SH-SY5Y (cell line): ENCODE measurements at regions not wholly inside any gene's neighbourhood (a gene's known extent, or its start where the extent isn't known, plus 50 kb on each side); places are given as distances from the start of the nearest gene placed in this dataset.

Experiments
- GATA2 ChIP-seq: IDR thresholded peaks from 2 replicates; pipeline ENCODE4 v1.6.1; 2011; ENCODE audit warnings: mild to moderate bottlenecking, low read depth, low read length
- GATA3 ChIP-seq: IDR thresholded peaks from 2 replicates; pipeline ENCODE4 v1.6.1; 2011; ENCODE audit warnings: low read depth, mild to moderate bottlenecking, low read length, moderate library complexity

GRCh38 chr9:20048985-20049384 lies 260.1 kb upstream of the SLC24A2 start:
- TF ChIP-seq GATA3 (no peak), GATA2 (no peak)
